Ovary (tissue), 7 donors: ENCODE measurements at regions not wholly inside any gene's neighbourhood (a gene's known extent, or its start where the extent isn't known, plus 50 kb on each side); places are given as distances from the start of the nearest gene placed in this dataset.

Experiments
- DNase-seq, 5 donors: peaks; one replicate each; pipeline ENCODE4 v3.0.0-alpha.2; 2019 to 2020
- H3K27ac ChIP-seq, 2 donors: fragments of 200-600 bp; one replicate each; pipeline versions ENCODE4 v1.5.1 to v1.8.0; 2019 to 2022
- H3K27me3 ChIP-seq: fragments of 200-600 bp; one replicate; pipeline ENCODE4 v1.8.0; 2022
- H3K36me3 ChIP-seq: fragments of 200-600 bp; sonication (generic); one replicate; pipeline ENCODE4 v1.5.1; 2019
- H3K4me1 ChIP-seq: one replicate; pipeline ENCODE4 v1.8.1; 2013; ENCODE audit warnings: mild to moderate bottlenecking, moderate library complexity; ENCODE audit not compliant: insufficient read depth
- H3K4me3 ChIP-seq: fragments of 200-600 bp; sonication (generic); one replicate; pipeline ENCODE4 v1.5.1; 2017
- H3K9me3 ChIP-seq, 2 donors: fragments of 200-600 bp in 1 of 2; sonication (generic) in 1 of 2; one replicate each; pipeline versions ENCODE4 v1.5.1 to v1.8.1; 2013 to 2019; ENCODE audit warnings: mild to moderate bottlenecking in 1 of 2, moderate library complexity in 1 of 2
- CTCF ChIP-seq, 3 donors: fragments of 450-650 bp in 2 of 3; fragments of 200-600 bp in 1 of 3; IDR thresholded peaks; one replicate each; pipeline versions ENCODE4 v1.5.1 to v1.8.0; 2016 to 2022; ENCODE audit warnings: antibody characterized with exemption in 3 of 3, mild to moderate bottlenecking in 1 of 3
- EP300 ChIP-seq: sonication (generic); formaldehyde crosslinking; IDR thresholded peaks from one replicate; pipeline ENCODE4 v1.6.1; 2017; ENCODE audit warnings: antibody characterized with exemption
- POLR2A ChIP-seq: fragments of 450-650 bp; IDR thresholded peaks from one replicate; pipeline ENCODE4 v1.6.1; 2017; ENCODE audit warnings: antibody characterized with exemption, mild to moderate bottlenecking, moderate library complexity
- WGBS, 3 donors: extraction: QIAGEN DNeasy Blood & Tissue Kit in 1 of 3; methylation state at CpG; one replicate each; pipeline versions ENCODE4 v1.1.5 to v1.1.7; 2013 to 2017; 5-methylcytosine and 5-hydroxymethylcytosine counted together
- intact Hi-C, 4 donors: fragments of 100-400 bp; cut with DNase I; formaldehyde crosslinking; loops; one replicate each; pipeline versions ENCODE4 v1.11.0 to v1.15.1; 2022 to 2023
- donor health status: DM: no; HTN: no; CAD: no; lungs with moderate emphysema.
- donor health status: DM: no; HTN: no; CAD: no.
- donor health status: Bipolar disorder and iron deficiency.
- donor health status: DM: no; HTN: no; CAD: no.
- donor health status: DM: yes; HTN: yes; CAD: no.

- Histone ChIP-seq H3K36me3 (no peaks in the 10 kb centered on the region), H3K9me3 (no peaks in the 10 kb centered on the region), H3K4me3 (no peak overlapping the region), H3K27ac (peak overlapping the region in 1 of 2 donors; percentile 33), H3K27me3 (no peaks in the 10 kb centered on the region), H3K4me1 (peaks cover 6% of the 10 kb centered on the region)
- WGBS, 3 donors, result 8 to 15% (median 12%) methylated on average over 6 of the region's 6 CpGs
- intact Hi-C loops, result no loop called here
- TF ChIP-seq POLR2A (no peak), CTCF (IDR thresholded peaks at IDR 0.05) (no peak), EP300 (no peak)
- no peak for DNase-seq
These were observed 380.7 kb upstream of the CITED2 start for GRCh38 chr6:139754898-139755775.

GRCh38 chr6:139753198-139753861 lies 378.9 kb upstream of the CITED2 start:
- H3K4me1 ChIP-seq, result peaks cover 7% of the 10 kb centered on the region
- H3K4me3 ChIP-seq, result no peak overlapping the region
- 39 to 50% (median 42%) methylated on average over 4 of the region's 4 CpGs for WGBS, 3 donors
- DNase-seq, result no peak
- intact Hi-C loops, result no loop called here
- H3K27me3 ChIP-seq, result no peaks in the 10 kb centered on the region
- H3K27ac ChIP-seq, result no peak overlapping the region
- H3K9me3 ChIP-seq, result no peaks in the 10 kb centered on the region
- H3K36me3 ChIP-seq, result no peaks in the 10 kb centered on the region
- TF ChIP-seq EP300 (no peak), POLR2A (no peak), CTCF (IDR thresholded peaks at IDR 0.05) (no peak)

- 94 to 98% (median 98%) methylated on average over 2 of the region's 2 CpGs for WGBS, 3 donors
- TF ChIP-seq CTCF (IDR thresholded peaks at IDR 0.05), result no peak
- no peaks in the 10 kb centered on the region for H3K27me3 ChIP-seq
- intact Hi-C loops, result no loop called here
- peaks cover 13% of the 10 kb centered on the region for H3K4me1 ChIP-seq
- no peak overlapping the region for H3K4me3 ChIP-seq
- no peak for DNase-seq
- no peaks in the 10 kb centered on the region for H3K9me3 ChIP-seq
- H3K27ac ChIP-seq, result no peak overlapping the region
- H3K36me3 ChIP-seq, result no peaks in the 10 kb centered on the region
These were observed 377.6 kb upstream of the CITED2 start for GRCh38 chr6:139752086-139752485.

- Histone ChIP-seq H3K4me3 (no peak overlapping the region), H3K9me3 (no peaks in the 10 kb centered on the region), H3K36me3 (no peaks in the 10 kb centered on the region), H3K27ac (no peak overlapping the region), H3K27me3 (no peaks in the 10 kb centered on the region), H3K4me1 (peaks cover 16% of the 10 kb centered on the region)
- DNase-seq, result no peak
- intact Hi-C loops, result no loop called here
- TF ChIP-seq EP300 (no peak), CTCF (IDR thresholded peaks at IDR 0.05) (no peak), POLR2A (no peak)
- WGBS, 3 donors, result 93 to 96% (median 94%) methylated on average over 3 of the region's 3 CpGs
These were observed 376.7 kb upstream of the CITED2 start for GRCh38 chr6:139751179-139751578.
